GM23248 (cell line): ENCODE measurements at regions not wholly inside any gene's neighbourhood (a gene's known extent, or its start where the extent isn't known, plus 50 kb on each side); places are given as distances from the start of the nearest gene placed in this dataset.

Experiments used
- EZH2 ChIP-seq: fragments of 200-600 bp; sonication (generic); IDR thresholded peaks from 2 replicates; pipeline ENCODE4 v1.6.1; 2018; ENCODE audit warnings: antibody characterized with exemption, mild to moderate bottlenecking; ENCODE audit not compliant: insufficient read depth, poor library complexity, severe bottlenecking
- EZH2phosphoT487 ChIP-seq: fragments of 200-600 bp; sonication (generic); IDR thresholded peaks from 2 replicates; pipeline ENCODE4 v1.6.1; 2018; ENCODE audit warnings: antibody characterized with exemption, moderate library complexity, mild to moderate bottlenecking, low read depth; ENCODE audit not compliant: insufficient read depth

- TF ChIP-seq EZH2 (no peak), EZH2phosphoT487 (no peak)
Measured at GRCh38 chr1:58874342-58874741, 90.5 kb upstream of the JUN start.
